GM19467 (cell line): ENCODE measurements at regions not wholly inside any gene's neighbourhood (a gene's known extent, or its start where the extent isn't known, plus 50 kb on each side); places are given as distances from the start of the nearest gene placed in this dataset.
"Not testable (repeated sequence)": the region's sequence is repeated elsewhere in the genome, so short reads cannot be mapped to it uniquely, and the experiment has no call there.

Source experiments
- ATAC-seq: cut with Tn5 transposase; IDR thresholded peaks from one replicate; pipeline ENCODE4 v1.9.1; 2021; ENCODE audit warnings: mild to moderate bottlenecking, moderate library complexity; ENCODE audit not compliant: unreplicated experiment

GRCh38 chr4:126541820-126542219 lies 1090.9 kb upstream of the INTU start:
- ATAC-seq: no peak

GRCh38 chr4:126544276-126544675 lies 1088.5 kb upstream of the INTU start:
- no peak for ATAC-seq

DNA sequence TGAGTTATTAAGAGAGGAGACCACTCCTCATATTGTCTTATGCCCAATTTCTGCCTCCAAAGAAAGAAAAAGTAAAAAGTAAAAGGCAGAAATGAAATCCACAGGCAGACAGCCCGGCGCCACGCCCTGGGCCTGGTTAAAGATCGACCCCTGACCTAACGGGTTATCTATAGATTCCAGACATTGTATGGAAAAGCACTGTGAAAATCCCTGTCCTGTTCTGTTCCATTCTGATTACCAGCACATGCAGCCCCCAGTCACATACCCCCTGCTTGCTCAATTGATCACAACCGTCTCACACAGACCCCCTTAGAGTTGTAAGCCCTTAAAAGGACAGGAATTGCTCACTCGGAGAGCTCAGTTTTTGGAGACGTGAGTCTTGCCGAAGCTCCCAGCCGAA lies 1086.6 kb upstream of the INTU start:
- not testable (repeated sequence) for ATAC-seq

GRCh38 chr4:126547352-126547751 lies 1085.4 kb upstream of the INTU start:
- no peak for ATAC-seq

GRCh38 chr4:126548890-126549289 lies 1083.9 kb upstream of the INTU start:
- no peak for ATAC-seq

- ATAC-seq: no peak
Observed at GRCh38 chr4:126552321-126552720, 1080.4 kb upstream of the INTU start.

DNA sequence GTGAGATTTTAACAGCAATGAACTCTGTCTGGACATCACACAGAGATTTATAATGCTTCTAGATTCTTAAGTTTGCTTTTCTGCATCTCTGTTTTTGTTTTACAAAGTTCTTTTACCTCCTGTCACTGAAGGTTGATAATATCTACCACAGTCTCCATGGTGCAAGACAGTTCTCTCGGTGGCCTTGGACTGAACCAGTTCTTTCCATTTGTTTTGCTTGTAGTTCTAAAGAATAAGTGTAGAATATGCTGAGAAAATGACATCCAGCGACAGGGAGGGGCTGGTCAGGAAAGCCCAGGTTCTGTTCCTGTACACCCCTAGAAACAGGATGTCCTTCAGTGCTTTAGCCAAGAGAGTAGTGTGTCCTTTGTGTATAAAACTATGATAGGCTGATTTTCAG lies 1079.5 kb upstream of the INTU start:
- no peak for ATAC-seq

DNA sequence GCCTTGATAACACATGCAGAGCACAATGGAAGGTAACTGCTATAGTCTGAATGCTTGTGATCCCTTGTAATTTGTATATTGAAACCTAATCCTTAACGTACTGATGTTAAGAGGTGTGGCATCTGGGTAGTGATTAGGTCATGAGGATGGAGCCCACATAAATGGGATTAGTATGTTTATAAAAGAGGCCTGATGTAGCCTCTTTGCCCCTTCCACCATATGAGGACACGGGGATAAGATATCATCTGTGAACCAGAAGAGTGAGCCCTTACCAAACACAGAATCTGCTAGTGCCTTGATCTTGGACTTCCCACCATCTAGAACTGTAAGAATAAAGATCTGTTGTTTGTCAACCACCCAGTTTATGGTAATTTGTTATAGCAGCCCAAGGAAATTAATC lies 1074.2 kb upstream of the INTU start:
- no peak for ATAC-seq

GRCh38 chr4:126559961-126560360 lies 1072.8 kb upstream of the INTU start:
- ATAC-seq: no peak

GRCh38 chr4:126560794-126561193 lies 1072.0 kb upstream of the INTU start:
- no peak for ATAC-seq

DNA sequence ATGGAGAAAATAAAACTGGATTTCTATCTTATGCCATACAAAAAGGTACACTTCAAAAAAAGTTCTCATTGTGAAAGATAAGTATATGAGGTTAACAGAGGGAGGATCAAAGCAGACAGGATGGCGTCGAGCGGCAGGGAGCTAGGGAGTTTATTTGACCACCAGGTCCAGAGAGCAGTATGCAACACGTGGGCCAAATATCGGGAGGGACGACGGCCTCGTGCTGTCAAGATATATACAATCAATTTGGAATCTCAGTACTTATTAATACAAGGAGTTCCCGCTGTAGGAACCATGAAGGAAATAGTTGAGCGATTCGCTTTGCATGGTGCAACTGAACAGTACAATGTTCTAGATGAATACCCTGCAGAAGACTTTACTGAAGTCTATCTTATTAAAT lies 1069.4 kb upstream of the INTU start:
- no peak for ATAC-seq

- ATAC-seq: no peak
Observed at GRCh38 chr4:126564283-126564854, 1068.4 kb upstream of the INTU start.

GRCh38 chr4:126568652-126569570 lies 1063.8 kb upstream of the INTU start:
- ATAC-seq: no peak

DNA sequence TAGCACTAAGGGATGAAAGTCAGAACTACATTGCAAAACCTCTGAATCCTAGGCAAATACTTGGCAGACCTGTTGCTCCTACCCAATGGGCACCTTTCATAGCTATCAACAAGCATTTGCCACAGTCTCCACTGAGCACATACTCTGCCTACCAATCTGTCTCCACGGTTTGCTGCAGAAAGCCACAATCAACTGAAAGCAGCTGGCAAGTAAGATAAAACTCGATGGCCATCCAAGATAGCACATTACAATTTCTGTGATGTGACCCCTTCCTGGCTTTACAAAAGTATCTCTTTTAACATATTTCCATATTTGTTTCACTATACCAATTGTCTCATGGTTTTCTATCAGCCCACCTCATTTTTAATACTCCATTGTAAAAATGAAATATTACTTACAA lies 1060.5 kb upstream of the INTU start:
- ATAC-seq: no peak

- ATAC-seq: no peak
Observed at GRCh38 chr4:126582737-126583136, 1050.0 kb upstream of the INTU start.

DNA sequence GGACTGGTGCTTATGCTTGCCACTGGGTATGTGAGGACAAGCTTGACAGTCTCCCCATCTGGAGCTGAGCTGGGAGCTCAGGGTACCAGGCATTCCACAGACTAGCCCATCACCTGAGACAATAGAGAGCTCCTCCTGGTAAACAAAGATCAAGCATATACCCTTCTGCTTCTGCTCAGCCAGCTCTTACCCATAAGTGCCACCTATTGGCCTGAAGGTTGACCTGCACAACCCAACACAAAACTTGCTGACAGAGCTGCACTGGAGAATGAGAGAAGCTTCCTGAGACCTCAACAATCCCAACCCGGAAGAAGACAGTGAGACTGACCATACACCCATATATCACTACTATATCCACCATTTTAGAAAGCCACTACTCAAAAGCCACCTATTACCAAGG lies 1049.2 kb upstream of the INTU start:
- no peak for ATAC-seq

DNA sequence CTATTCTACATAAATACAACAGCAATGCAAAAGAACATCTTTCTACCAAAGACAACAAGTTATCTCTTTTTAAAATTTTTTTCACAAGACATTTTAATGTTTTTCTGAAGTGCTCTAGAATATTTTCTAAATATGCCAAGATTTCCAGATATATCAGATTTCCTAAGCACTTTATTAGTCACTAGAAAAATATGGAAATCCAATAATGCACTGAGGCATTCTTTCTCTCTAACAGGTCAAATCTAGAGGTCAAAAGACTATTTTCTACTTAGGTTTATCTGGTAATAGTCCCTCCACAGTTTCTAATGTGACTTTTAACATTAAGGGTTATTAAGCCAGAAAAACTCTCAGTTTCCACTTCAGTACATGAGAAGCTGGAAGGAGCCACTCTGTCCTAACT lies 1041.2 kb upstream of the INTU start:
- no peak for ATAC-seq

GRCh38 chr4:126592088-126592487 lies 1040.7 kb upstream of the INTU start:
- no peak for ATAC-seq

- ATAC-seq: no peak
Observed at GRCh38 chr4:126593626-126594025, 1039.1 kb upstream of the INTU start.

DNA sequence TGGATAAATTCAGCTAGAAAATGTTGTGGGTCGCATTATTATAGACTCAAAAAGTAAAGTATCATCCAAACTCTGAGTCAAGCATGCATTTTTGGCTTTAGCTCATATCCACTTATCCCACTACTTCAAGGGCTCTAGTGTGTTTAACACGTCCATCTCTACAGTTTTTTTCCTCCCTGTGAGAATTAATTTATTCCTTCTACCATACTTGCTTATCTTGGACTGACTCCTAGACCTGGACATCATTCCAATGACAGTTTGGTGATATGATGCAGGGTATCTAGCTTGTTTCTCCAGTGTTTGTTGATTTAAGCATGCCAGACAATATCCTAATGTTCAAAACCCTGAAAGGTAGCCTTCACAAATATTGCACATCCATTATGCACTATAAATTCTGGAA lies 1037.1 kb upstream of the INTU start:
- no peak for ATAC-seq

DNA sequence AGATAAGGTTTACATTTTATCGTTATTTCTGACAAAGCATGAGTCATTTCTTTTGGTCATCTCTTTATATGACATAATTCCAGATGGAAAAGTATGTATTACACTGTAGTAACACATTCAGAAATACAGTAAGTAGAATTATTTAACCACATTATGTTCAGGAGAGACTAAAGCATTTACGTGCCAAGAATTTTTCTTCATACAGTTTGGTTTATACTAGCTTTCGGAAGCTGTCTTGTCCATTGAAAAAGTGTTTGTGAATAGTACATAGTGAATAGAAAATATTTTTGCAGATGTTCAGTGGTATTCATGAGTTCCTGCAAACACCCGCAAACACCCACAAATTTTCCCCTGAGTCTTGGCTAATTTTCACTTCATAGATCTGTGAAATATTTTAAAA lies 1033.0 kb upstream of the INTU start:
- ATAC-seq: no peak

- no peak for ATAC-seq
Observed at GRCh38 chr4:126603210-126603609, 1029.5 kb upstream of the INTU start.

DNA sequence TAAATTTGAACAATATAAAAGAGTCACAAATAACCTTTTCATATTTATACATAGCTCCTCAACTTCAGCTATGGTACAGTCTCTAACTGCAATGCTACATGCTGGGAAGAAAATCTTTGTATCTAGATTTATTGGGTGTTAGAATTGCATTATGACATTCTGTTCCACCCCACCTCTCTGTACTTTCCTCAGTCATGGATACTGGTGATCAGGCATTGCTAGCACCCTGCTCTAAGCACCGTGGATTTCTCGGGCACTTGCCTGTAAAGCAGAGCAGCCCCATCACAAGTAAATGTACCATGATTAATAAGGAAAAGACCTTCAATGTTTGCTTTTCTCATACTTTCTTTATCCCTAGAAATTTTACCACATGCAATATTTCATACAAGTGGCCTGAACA lies 1028.9 kb upstream of the INTU start:
- ATAC-seq: no peak
